CD4-positive, alpha-beta T cell treated with Interleukin-10 for 1 hour (primary cell): ENCODE measurements at regions not wholly inside any gene's neighbourhood (a gene's known extent, or its start where the extent isn't known, plus 50 kb on each side); places are given as distances from the start of the nearest gene placed in this dataset.
A peak's percentile ranks its signal among the peaks of the same experiment; 100 is the strongest.

Experiments
- DNase-seq: peaks from one replicate; pipeline ENCODE4 v3.0.0-alpha.2; 2020

GRCh38 chr16:66289051-66289680, 77.3 kb upstream of the CDH5 start:
- no peak for DNase-seq

GRCh38 chr16:66287926-66288325, 78.6 kb upstream of the CDH5 start:
- DNase-seq, result no peak

DNA sequence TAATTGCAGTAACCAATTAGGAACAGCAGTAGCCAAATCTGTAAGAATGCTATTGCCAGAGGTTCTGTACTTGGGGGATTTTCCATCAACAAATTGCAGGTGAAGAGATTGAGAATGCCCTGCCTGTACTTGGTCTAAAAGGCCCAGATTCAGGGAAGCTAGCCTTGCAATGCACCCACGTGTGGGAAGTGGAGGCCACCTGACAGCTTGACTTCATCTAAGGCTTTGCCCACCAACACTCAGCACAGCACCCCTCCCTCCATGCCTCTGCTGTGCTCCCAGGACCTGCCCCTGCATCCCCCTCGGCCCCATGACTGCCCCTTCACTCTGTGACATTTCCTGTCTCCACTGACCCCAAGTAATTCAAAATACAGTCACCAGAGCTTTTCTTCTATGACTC, 79.1 kb upstream of the CDH5 start:
- no peak for DNase-seq

DNA sequence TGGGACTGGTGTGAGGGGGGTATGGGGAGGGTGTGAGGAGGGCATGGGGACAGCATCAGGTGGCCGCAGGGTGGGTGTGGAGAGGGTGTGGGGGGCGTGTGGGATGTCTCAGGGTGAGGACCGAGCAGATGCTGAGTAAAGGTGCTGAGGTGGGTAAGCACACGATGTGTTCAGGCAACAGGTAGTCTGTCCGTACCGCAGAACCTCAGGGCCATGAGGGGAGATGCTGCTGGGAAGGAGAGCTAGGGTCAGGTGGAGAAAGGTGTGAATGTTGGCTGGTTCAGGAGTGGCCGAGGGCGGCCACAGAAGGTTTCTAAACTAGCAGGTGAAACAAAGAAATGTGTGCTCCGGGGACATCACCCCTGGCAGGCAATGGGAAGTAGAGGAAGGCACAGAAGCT, 80.0 kb upstream of the CDH5 start:
- DNase-seq, result no peak

- no peak for DNase-seq
Measured at GRCh38 chr16:66278604-66279262, 87.8 kb upstream of the CDH5 start.

- no peak for DNase-seq
Measured at GRCh38 chr16:66278111-66278531, 88.4 kb upstream of the CDH5 start.

GRCh38 chr16:66277311-66278070, 89.0 kb upstream of the CDH5 start:
- no peak for DNase-seq

GRCh38 chr16:66275775-66276428, 90.6 kb upstream of the CDH5 start:
- DNase-seq, result peak; percentile 7

DNA sequence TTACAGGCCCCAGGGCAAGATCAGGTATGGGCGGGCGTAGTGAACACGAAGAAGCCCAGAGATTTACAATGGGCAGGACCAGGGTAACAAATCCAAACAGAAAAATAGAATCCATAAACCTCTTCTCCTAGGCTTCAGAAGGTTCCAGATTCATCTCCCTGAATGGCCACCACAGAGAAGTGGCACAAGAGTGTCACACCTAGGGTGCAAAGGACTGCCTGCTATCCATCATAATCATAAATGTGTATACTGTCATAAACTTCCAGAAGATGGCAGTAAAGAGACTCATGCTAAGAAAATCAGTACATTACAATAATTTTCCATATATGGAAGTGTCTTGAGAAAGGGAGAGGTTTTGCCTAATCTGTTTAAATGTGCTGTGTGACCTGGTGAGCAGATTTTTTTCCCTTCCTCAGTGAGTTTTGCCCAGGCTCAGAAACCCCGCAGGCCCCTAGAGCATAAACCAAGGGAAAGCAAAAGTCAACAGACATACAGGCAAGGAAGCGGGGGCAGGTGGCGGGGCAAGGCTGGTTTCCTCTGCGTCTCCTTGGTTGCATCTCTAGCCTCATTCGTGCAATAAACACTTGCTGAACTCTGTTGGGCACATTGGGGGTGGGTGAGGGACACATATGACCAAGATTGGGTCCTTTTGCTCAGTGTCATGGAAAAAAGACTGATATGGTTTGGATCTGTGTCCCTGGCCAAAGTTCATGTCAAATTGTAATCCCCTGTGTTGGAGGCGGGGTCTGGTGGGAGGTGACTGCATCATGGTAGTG, 92.0 kb upstream of the CDH5 start:
- peak; percentile 6 for DNase-seq

- no peak for DNase-seq
Measured at GRCh38 chr16:66273644-66274334, 92.7 kb upstream of the CDH5 start.

GRCh38 chr16:66273053-66273452, 93.4 kb upstream of the CDH5 start:
- no peak for DNase-seq

- no peak for DNase-seq
Measured at GRCh38 chr16:66272461-66272860, 94.0 kb upstream of the CDH5 start.

GRCh38 chr16:66271074-66272060, 95.1 kb upstream of the CDH5 start:
- no peak for DNase-seq

DNA sequence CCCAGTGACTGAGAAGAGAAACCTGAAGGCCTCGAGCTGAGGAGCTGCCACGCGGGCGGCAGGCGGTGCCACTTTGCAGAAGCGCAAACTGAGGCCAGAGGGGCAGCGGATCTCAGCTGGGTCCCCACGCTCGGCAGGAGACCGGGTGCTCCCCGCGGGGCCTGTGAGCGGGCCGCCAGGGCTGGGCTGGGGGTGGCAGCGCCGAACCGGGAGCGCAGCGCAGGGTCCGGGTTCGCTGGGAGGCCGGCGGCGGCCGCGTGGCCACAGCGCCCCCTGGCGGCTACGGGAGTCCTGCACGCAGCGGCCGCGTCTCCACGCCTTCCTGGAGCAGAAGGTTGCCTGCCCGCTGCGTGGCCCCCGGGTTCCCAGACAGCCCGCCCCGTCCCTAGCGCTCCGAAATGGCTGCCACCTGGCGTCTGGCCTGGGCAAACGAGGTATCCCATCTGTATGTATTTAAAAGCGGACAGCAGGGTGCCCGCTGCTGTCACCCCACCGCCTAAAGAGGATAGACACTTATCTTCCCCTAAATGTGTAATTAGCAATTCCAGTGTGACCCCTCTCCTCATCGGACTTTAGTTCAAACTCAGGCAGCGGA, 96.1 kb upstream of the CDH5 start:
- DNase-seq, result peak; percentile 34

- no peak for DNase-seq
Measured at GRCh38 chr16:66269617-66270332, 96.7 kb upstream of the CDH5 start.

GRCh38 chr16:66267292-66268014, 99.0 kb upstream of the CDH5 start:
- no peak for DNase-seq

DNA sequence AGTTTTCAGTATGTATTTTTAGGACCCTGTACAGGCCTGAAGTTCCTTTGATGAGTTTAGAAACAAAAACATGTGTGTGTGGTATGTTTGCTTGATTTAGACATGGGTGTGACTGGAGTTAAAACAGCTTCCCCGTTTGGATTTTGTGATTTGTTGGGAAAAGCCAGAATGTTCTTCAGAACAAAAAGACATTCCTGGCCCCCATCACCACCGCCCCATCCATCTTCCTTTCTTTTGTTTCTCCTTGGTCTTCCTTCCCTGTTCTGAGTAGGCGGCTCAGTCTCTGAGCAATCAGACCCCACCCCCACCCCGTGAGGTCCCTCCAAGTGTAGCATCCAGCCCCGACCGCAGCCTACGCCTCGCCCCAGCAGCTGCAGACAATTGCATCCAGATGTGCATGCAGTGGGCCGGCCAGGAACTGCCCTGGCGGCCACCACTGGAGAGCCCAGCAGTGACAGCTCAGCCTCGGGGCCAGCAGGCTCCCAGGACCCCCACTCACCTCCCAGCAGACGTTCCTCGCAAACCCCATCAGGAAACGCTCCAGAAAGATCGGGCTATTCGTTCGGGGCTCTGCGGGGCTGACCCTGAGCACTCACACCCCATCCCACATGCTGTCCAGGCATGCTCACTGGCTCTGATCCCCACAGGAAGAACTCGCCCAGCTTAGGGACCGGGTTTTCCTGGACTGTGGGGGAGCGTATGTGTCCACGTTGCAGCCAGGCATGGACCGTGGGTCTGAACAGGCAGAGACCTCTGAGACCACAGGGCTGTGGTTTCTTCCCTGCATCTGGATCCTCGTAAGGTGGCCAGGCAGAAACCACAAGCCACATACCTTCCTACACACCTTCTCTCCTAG, 99.8 kb upstream of the CDH5 start:
- DNase-seq, result no peak

GRCh38 chr16:66265556-66266141, 100.8 kb upstream of the CDH5 start:
- DNase-seq, result no peak
